Hindlimb muscle (tissue), 1 donor: ENCODE measurements at regions not wholly inside any gene's neighbourhood (a gene's known extent, or its start where the extent isn't known, plus 50 kb on each side); places are given as distances from the start of the nearest gene placed in this dataset.
"Not testable (repeated sequence)": the region's sequence is repeated elsewhere in the genome, so short reads cannot be mapped to it uniquely, and the experiment has no call there.

Experiments
- DNase-seq: peaks from one replicate; pipeline ENCODE4 v3.0.0-alpha.2; 2013

- no peak for DNase-seq
Measured at GRCh38 chr7:10637991-10638390, 335.7 kb upstream of the PHF14 start.

GRCh38 chr7:10643545-10643944 lies 330.1 kb upstream of the PHF14 start:
- DNase-seq, result no peak

- DNase-seq, result no peak
Measured at GRCh38 chr7:10644849-10645248, 328.8 kb upstream of the PHF14 start.

- DNase-seq, result no peak
Measured at GRCh38 chr7:10646194-10646593, 327.5 kb upstream of the PHF14 start.

GRCh38 chr7:10648289-10648688 lies 325.4 kb upstream of the PHF14 start:
- no peak for DNase-seq

- DNase-seq, result not testable (repeated sequence)
Measured at GRCh38 chr7:10649120-10649519, 324.6 kb upstream of the PHF14 start.

GRCh38 chr7:10655031-10655430 lies 318.6 kb upstream of the PHF14 start:
- DNase-seq, result no peak

- DNase-seq, result no peak
Measured at GRCh38 chr7:10657201-10657600, 316.5 kb upstream of the PHF14 start.

- DNase-seq, result no peak
Measured at GRCh38 chr7:10657837-10658236, 315.8 kb upstream of the PHF14 start.

GRCh38 chr7:10662491-10662890 lies 311.2 kb upstream of the PHF14 start:
- DNase-seq, result no peak

GRCh38 chr7:10662982-10663884 lies 310.4 kb upstream of the PHF14 start:
- no peak for DNase-seq

- DNase-seq, result no peak
Measured at GRCh38 chr7:10672186-10672585, 301.5 kb upstream of the PHF14 start.

- no peak for DNase-seq
Measured at GRCh38 chr7:10677211-10677610, 296.5 kb upstream of the PHF14 start.

- no peak for DNase-seq
Measured at GRCh38 chr7:10677668-10678232, 295.9 kb upstream of the PHF14 start.

- no peak for DNase-seq
Measured at GRCh38 chr7:10684606-10685005, 289.1 kb upstream of the PHF14 start.

GRCh38 chr7:10685040-10685439 lies 288.6 kb upstream of the PHF14 start:
- no peak for DNase-seq

- no peak for DNase-seq
Measured at GRCh38 chr7:10688544-10688943, 285.1 kb upstream of the PHF14 start.

GRCh38 chr7:10696064-10696463 lies 277.6 kb upstream of the PHF14 start:
- no peak for DNase-seq

- DNase-seq, result no peak
Measured at GRCh38 chr7:10703059-10703458, 270.6 kb upstream of the PHF14 start.

- no peak for DNase-seq
Measured at GRCh38 chr7:10703981-10704380, 269.7 kb upstream of the PHF14 start.

- DNase-seq, result no peak
Measured at GRCh38 chr7:10704653-10705052, 269.0 kb upstream of the PHF14 start.

GRCh38 chr7:10706875-10707493 lies 266.7 kb upstream of the PHF14 start:
- DNase-seq, result no peak

GRCh38 chr7:10707519-10707918 lies 266.2 kb upstream of the PHF14 start:
- DNase-seq, result no peak

- DNase-seq, result no peak
Measured at GRCh38 chr7:10708447-10708846, 265.2 kb upstream of the PHF14 start.
